Pancreas (tissue), 10 donors: ENCODE measurements at regions not wholly inside any gene's neighbourhood (a gene's known extent, or its start where the extent isn't known, plus 50 kb on each side); places are given as distances from the start of the nearest gene placed in this dataset.

Experiments
- ATAC-seq, 4 donors: fragments of 200-7000 bp; cut with Tn5 transposase; one replicate each; pipeline versions ENCODE4 v1.8.0 to v1.9.1; 2020; ENCODE audit warnings: mild to moderate bottlenecking in 4 of 4, moderate library complexity in 4 of 4
- DNase-seq, 6 donors: peaks; one replicate each; pipeline ENCODE4 v3.0.0-alpha.2; 2020
- FAIRE-seq: peaks from 2 replicates; lab custom pipeline; 2012; peaks lifted over from hg19 to GRCh38; lab: Jason Lieb, UNC
- H3K27ac ChIP-seq, 4 donors: fragments of 200-600 bp; sonication (generic); 1 replicate in 3 of 4; 2 replicates in 1 of 4; pipeline versions ENCODE4 v1.5.0 to v1.8.0; 2020
- H3K27me3 ChIP-seq, 4 donors: fragments of 200-600 bp; one replicate each; pipeline ENCODE4 v1.8.0; 2021
- H3K36me3 ChIP-seq, 3 donors: fragments of 200-600 bp; sonication (generic) in 1 of 3; one replicate each; pipeline versions ENCODE4 v1.5.0 to v1.8.0; 2020 to 2021
- H3K4me1 ChIP-seq, 3 donors: fragments of 200-600 bp; one replicate each; pipeline ENCODE4 v1.8.0; 2021
- H3K4me3 ChIP-seq, 4 donors: fragments of 200-600 bp; sonication (generic) in 2 of 4; one replicate each; pipeline versions ENCODE4 v1.5.0 to v1.8.0; 2020 to 2021
- H3K9me3 ChIP-seq, 4 donors: fragments of 200-600 bp; one replicate each; pipeline ENCODE4 v1.8.0; 2021
- WGBS, 2 donors: extraction: QIAGEN DNeasy Blood & Tissue Kit; methylation state at CpG; one replicate each; pipeline ENCODE4 v1.1.7; 2013; 5-methylcytosine and 5-hydroxymethylcytosine counted together
- intact Hi-C, 3 donors: fragments of 100-400 bp; cut with DNase I; formaldehyde crosslinking; loops; one replicate each; pipeline versions ENCODE4 v1.11.1 to v1.14.2; 2022
- TF ChIP-seq, protein P1 (sequence below), 4 donors: fragments of 200-600 bp; sonication (generic) in 3 of 4; IDR thresholded peaks; one replicate each; pipeline versions ENCODE4 v1.5.0 to v1.8.0; 2021; ENCODE audit warnings: antibody characterized with exemption in 4 of 4
- donor health status: healthy with polysubstance abuse.
- donor health status: DM: no; HTN: no; CAD: no; lungs with moderate emphysema.
- donor health status: DM: no; HTN: no; CAD: no.
- donor health status: control.
- donor health status: control.
- donor health status: Bipolar disorder and iron deficiency.
- donor health status: DM: yes; HTN: yes; CAD: no.
- donor health status: DM: no; HTN: no; CAD: no.
- donor health status: DM: no; HTN: no; CAD: no.
- donor health status: DM: yes; HTN: yes; CAD: no.

DNA sequence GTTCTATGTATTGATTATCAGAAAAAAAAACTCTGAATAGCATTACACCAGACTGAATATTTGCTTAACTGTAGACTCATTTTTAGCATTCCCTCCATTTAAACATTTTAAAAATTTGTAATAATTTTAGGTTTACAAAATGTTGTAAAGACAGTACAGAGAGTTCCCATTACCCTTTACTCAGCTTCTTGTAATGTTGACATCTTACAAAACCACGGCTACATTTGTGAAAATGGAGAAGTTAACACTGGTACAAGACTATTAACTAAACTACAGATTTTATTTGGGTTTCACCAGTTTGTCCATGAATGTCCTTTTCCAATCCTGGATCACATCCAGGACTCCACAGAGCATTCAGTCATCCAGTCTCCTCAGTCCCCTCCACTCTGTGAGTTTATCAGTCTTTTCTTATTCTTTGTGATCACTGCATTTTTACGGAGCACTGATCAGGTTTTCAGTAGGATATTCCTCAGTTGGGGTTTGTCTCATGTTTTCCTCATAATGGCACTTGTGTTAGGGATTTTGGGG is 130.0 kb upstream of the EEPD1 start:
- H3K4me3 ChIP-seq: no peak overlapping the region
- no peak for FAIRE-seq
- WGBS, 2 donors: 79 to 90% methylated on average over 2 of the region's 2 CpGs
- H3K4me1 ChIP-seq: no peaks in the 10 kb centered on the region
- no peaks in the 10 kb centered on the region for H3K36me3 ChIP-seq
- no peak for ATAC-seq
- no peaks in the 10 kb centered on the region for H3K27me3 ChIP-seq
- intact Hi-C loops: no loop called here
- no peaks in the 10 kb centered on the region for H3K9me3 ChIP-seq
- H3K27ac ChIP-seq: no peak overlapping the region
- TF ChIP-seq, protein P1, sequence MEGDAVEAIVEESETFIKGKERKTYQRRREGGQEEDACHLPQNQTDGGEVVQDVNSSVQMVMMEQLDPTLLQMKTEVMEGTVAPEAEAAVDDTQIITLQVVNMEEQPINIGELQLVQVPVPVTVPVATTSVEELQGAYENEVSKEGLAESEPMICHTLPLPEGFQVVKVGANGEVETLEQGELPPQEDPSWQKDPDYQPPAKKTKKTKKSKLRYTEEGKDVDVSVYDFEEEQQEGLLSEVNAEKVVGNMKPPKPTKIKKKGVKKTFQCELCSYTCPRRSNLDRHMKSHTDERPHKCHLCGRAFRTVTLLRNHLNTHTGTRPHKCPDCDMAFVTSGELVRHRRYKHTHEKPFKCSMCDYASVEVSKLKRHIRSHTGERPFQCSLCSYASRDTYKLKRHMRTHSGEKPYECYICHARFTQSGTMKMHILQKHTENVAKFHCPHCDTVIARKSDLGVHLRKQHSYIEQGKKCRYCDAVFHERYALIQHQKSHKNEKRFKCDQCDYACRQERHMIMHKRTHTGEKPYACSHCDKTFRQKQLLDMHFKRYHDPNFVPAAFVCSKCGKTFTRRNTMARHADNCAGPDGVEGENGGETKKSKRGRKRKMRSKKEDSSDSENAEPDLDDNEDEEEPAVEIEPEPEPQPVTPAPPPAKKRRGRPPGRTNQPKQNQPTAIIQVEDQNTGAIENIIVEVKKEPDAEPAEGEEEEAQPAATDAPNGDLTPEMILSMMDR (IDR thresholded peaks at IDR 0.05): no peak
- DNase-seq: no peak

DNA sequence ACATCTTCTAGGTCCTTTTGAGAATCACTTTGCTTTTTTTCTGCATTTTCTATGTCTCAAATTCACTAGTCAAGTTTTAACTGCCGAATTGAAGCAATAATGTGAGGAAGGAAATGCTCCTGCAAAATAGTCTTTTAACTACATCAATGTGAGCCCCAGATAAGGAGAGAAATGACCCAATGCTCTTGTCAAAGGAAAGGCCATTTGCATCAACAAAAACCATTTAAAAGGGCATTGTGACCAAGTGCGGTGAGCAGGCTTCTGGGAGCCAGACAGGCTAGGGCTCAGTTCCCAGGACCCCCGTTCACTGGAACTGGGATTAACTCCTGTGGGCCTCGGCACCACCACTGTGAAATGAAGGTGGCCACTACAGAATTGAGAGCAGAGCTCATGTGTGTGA is 127.9 kb upstream of the EEPD1 start:
- Histone ChIP-seq H3K27me3 (no peaks in the 10 kb centered on the region), H3K27ac (no peak overlapping the region), H3K36me3 (no peaks in the 10 kb centered on the region), H3K4me3 (no peak overlapping the region), H3K4me1 (no peaks in the 10 kb centered on the region), H3K9me3 (no peaks in the 10 kb centered on the region)
- no peak for DNase-seq
- WGBS, 2 donors: 85 to 89% methylated on average over 4 of the region's 4 CpGs
- no peak for FAIRE-seq
- no peak for ATAC-seq
- intact Hi-C loops: no loop called here
- TF ChIP-seq, protein P1 (IDR thresholded peaks at IDR 0.05): no peak

DNA sequence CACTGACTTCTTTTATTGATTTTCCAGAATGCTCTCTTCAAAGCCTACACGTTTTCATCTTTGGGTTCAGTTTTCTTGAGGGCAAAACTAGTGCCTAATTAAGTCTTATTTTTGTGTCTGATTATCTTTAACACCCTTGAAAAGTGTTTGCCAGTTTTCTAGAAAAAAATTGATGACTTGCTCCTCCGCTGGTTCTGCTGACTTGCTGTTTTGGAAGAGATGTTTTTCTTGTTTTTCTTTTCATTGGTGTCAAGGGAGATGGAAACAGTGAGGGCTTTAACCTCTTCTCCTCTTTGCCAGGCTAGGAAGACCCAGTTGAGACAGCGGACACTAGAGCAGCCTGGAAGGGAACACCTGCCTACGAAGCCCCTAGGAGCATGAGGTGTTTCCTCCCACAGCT is 123.7 kb upstream of the EEPD1 start:
- no peak overlapping the region for H3K4me3 ChIP-seq
- no peaks in the 10 kb centered on the region for H3K27me3 ChIP-seq
- H3K36me3 ChIP-seq: no peaks in the 10 kb centered on the region
- ATAC-seq (no peak), FAIRE-seq (no peak), DNase-seq (no peak)
- 46 to 52% methylated on average over 4 of the region's 4 CpGs for WGBS, 2 donors
- no peaks in the 10 kb centered on the region for H3K4me1 ChIP-seq
- H3K9me3 ChIP-seq: no peaks in the 10 kb centered on the region
- TF ChIP-seq, protein P1 (IDR thresholded peaks at IDR 0.05): no peak
- H3K27ac ChIP-seq: no peak overlapping the region
- intact Hi-C loops: no loop called here

DNA sequence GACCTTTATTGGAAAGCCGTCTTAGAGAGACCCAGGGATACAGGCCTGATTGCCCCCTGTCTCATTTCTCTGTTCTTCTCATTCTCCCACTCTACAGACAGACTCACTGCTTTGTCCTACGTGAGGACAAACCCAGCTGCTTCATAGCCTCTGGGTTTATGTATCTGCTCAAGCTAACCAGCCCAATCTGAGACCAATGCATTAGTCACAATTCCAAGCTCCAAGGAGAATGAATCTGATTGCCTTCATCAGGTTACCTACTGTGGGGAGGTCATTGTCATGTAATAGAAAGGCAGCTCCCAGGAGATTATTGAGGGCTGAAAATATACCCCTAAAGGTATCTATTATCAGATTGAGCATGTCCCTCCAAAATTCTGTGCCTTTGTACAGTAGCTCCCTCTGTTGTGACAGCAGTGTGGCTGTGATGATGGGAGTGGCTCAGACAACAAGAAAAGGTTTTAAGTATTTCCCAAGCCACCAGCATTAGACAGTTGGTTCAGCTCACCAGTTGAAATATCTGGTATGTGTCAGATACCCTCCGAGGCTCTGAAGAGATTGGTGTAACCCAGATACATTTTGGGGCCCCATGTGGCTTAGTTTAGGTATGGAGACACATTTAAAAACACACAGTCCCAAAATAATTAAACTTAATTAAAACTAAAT is 123.1 kb upstream of the EEPD1 start:
- H3K27ac ChIP-seq: no peak overlapping the region
- no peaks in the 10 kb centered on the region for H3K9me3 ChIP-seq
- FAIRE-seq (no peak), ATAC-seq (no peak), DNase-seq (no peak)
- TF ChIP-seq, protein P1 (IDR thresholded peaks at IDR 0.05): no peak
- H3K4me1 ChIP-seq: no peaks in the 10 kb centered on the region
- intact Hi-C loops: no loop called here
- H3K36me3 ChIP-seq: no peaks in the 10 kb centered on the region
- WGBS, 2 donors: 84 to 85% methylated on average over 3 of the region's 3 CpGs
- H3K4me3 ChIP-seq: no peak overlapping the region
- no peaks in the 10 kb centered on the region for H3K27me3 ChIP-seq

DNA sequence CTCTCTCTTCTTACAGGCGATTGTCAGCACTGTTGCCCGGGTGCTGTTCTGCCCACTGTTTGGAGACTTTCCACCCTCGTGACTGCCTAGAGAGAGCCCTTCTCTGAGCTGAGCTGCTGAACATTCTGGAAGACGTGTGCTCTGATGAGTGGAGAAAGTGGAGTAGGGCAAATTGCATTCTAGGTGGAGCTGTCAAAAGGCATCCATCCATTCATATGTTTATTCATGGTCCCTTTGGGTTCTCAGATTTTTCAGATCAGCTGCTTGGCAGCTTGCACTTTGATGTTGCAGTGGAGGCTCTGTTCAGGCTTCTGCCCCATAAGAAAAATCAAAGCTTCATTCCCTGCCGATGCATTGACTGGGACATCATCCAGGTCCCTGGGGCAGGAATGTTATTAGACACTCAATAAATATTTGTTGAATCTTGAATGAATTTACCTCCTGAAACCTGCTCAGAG is 120.7 kb upstream of the EEPD1 start:
- no peaks in the 10 kb centered on the region for H3K36me3 ChIP-seq
- TF ChIP-seq, protein P1 (IDR thresholded peaks at IDR 0.05): no peak
- no peak overlapping the region for H3K4me3 ChIP-seq
- peaks cover 7 to 9% (median 9%) of the 10 kb centered on the region in 3 donors for H3K4me1 ChIP-seq
- ATAC-seq: no peak
- H3K27me3 ChIP-seq: no peaks in the 10 kb centered on the region
- H3K27ac ChIP-seq: no peak overlapping the region
- DNase-seq: no peak
- no peaks in the 10 kb centered on the region for H3K9me3 ChIP-seq
- intact Hi-C loops: no loop called here
- WGBS, 2 donors: 42 to 51% methylated on average over 5 of the region's 5 CpGs
- FAIRE-seq: no peak
